Lung (tissue), 11 donors: ENCODE measurements at regions not wholly inside any gene's neighbourhood (a gene's known extent, or its start where the extent isn't known, plus 50 kb on each side); places are given as distances from the start of the nearest gene placed in this dataset.

Experiments
- ATAC-seq: fragments of 200-7000 bp; cut with Tn5 transposase; one replicate; pipeline ENCODE4 v1.9.1; 2020; ENCODE audit warnings: moderate number of reproducible peaks; ENCODE audit not compliant: insufficient read depth, low FRiP score
- DNase-seq, 3 donors: peaks; one replicate each; pipeline ENCODE4 v3.0.0-alpha.2; 2013 to 2017
- H3K27ac ChIP-seq, 2 donors: one replicate each; pipeline ENCODE4 v1.5.1; 2013; ENCODE audit warnings: mild to moderate bottlenecking in 2 of 2, moderate library complexity in 2 of 2, control low read depth in 1 of 2, inconsistent platforms in 1 of 2, low read depth in 1 of 2, low read length in 1 of 2
- H3K27me3 ChIP-seq, 3 donors: one replicate each; pipeline ENCODE4 v1.5.1; 2013; ENCODE audit warnings: low read length in 2 of 3; ENCODE audit not compliant: control insufficient read depth in 3 of 3, insufficient read depth in 3 of 3
- H3K36me3 ChIP-seq, 4 donors: one replicate each; pipeline ENCODE4 v1.5.1; 2013; ENCODE audit warnings: low read length in 4 of 4, mild to moderate bottlenecking in 1 of 4, moderate library complexity in 1 of 4; ENCODE audit not compliant: control insufficient read depth in 4 of 4, insufficient read depth in 4 of 4
- H3K4me1 ChIP-seq, 5 donors: one replicate each; pipeline ENCODE4 v1.5.1; 2013; ENCODE audit warnings: low read length in 5 of 5, mild to moderate bottlenecking in 2 of 5, moderate library complexity in 1 of 5; ENCODE audit not compliant: control insufficient read depth in 5 of 5, insufficient read depth in 5 of 5
- H3K4me3 ChIP-seq: one replicate; pipeline ENCODE4 v1.5.1; 2013; ENCODE audit warnings: mild to moderate bottlenecking, control low read depth, moderate library complexity
- H3K9ac ChIP-seq, 2 donors: one replicate each; pipeline ENCODE4 v1.5.1; 2013; ENCODE audit warnings: low read length in 2 of 2, control low read depth in 1 of 2; ENCODE audit not compliant: insufficient read depth in 1 of 2
- H3K9me3 ChIP-seq, 4 donors: one replicate each; pipeline ENCODE4 v1.5.1; 2013; ENCODE audit warnings: low read length in 3 of 4, mild to moderate bottlenecking in 1 of 4, moderate library complexity in 1 of 4; ENCODE audit not compliant: control insufficient read depth in 4 of 4, insufficient read depth in 3 of 4
- WGBS, 2 donors: extraction: QIAGEN DNeasy Blood & Tissue Kit; methylation state at CpG; one replicate each; pipeline ENCODE4 v1.1.7; 2013; 5-methylcytosine and 5-hydroxymethylcytosine counted together
- TF ChIP-seq, protein P1 (sequence below): IDR thresholded peaks from 2 replicates; pipeline ENCODE4 v1.5.1; 2012; ENCODE audit warnings: mild to moderate bottlenecking; ENCODE audit errors: control extremely low read depth, extremely low read depth
- donor health status: control.
- donor health status: control.
- donor health status: Bipolar disorder and iron deficiency.
- donor health status: healthy.
- donor health status: DM: yes; HTN: yes; CAD: no.

DNA sequence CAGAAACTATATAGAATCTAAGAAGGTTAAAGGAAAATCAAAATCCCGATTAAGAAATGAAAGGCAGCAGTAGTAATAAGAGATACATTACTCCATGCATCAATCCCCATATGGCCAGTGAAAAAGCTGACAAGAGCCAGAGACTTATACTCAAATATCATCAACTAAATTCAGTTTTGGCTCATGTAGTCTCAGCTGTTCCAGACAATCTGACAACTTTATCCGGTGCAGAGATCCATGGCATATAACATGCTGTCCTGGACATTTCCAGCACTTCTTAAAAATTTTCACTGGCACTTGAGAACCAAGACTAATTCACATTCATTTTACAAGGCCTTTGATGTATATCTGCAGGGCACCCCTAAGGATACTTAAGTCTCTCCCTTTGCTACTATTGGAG, 255.7 kb upstream of the KLHL1 start:
- DNase-seq (no peak), ATAC-seq (no peak)
- H3K9ac ChIP-seq = no peak overlapping the region
- 84 to 90% methylated on average over 2 of the region's 2 CpGs for WGBS, 2 donors
- H3K36me3 ChIP-seq = no peaks in the 10 kb centered on the region
- no peak overlapping the region for H3K27ac ChIP-seq
- TF ChIP-seq, protein P1, sequence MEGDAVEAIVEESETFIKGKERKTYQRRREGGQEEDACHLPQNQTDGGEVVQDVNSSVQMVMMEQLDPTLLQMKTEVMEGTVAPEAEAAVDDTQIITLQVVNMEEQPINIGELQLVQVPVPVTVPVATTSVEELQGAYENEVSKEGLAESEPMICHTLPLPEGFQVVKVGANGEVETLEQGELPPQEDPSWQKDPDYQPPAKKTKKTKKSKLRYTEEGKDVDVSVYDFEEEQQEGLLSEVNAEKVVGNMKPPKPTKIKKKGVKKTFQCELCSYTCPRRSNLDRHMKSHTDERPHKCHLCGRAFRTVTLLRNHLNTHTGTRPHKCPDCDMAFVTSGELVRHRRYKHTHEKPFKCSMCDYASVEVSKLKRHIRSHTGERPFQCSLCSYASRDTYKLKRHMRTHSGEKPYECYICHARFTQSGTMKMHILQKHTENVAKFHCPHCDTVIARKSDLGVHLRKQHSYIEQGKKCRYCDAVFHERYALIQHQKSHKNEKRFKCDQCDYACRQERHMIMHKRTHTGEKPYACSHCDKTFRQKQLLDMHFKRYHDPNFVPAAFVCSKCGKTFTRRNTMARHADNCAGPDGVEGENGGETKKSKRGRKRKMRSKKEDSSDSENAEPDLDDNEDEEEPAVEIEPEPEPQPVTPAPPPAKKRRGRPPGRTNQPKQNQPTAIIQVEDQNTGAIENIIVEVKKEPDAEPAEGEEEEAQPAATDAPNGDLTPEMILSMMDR = no peak
- no peaks in the 10 kb centered on the region for H3K4me1 ChIP-seq
- H3K9me3 ChIP-seq = no peaks in the 10 kb centered on the region
- H3K4me3 ChIP-seq = no peak overlapping the region
- no peaks in the 10 kb centered on the region for H3K27me3 ChIP-seq

- no peak overlapping the region for H3K4me3 ChIP-seq
- WGBS, 2 donors = 63 to 65% methylated on average over 5 of the region's 5 CpGs
- TF ChIP-seq, protein P1 = no peak
Observed at GRCh38 chr13:70362820-70363570, 254.7 kb upstream of the KLHL1 start.

DNA sequence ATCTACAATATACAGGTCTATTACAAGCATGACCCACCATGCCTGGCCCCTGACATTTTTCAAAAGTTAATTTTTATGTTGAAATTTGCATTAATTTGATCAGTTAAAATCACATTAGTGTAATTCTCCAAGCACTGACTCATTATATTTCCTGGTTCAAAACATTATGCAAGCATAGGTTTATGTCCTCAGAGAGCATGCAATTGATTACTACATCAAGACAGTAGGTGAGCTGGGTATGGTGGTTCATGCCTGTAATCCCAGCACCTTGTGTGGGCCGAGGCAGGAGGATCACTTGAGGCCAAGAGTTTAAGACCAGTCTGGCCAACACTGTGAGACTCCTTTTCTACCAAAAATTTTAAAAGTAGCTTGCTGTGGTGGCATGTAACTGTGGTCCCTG, 248.8 kb upstream of the KLHL1 start:
- no peak overlapping the region for H3K9ac ChIP-seq
- H3K4me1 ChIP-seq = no peaks in the 10 kb centered on the region
- DNase-seq = no peak
- no peaks in the 10 kb centered on the region for H3K36me3 ChIP-seq
- no peak for ATAC-seq
- no peaks in the 10 kb centered on the region for H3K9me3 ChIP-seq
- H3K4me3 ChIP-seq = no peak overlapping the region
- H3K27me3 ChIP-seq = no peaks in the 10 kb centered on the region
- no peak overlapping the region for H3K27ac ChIP-seq
- TF ChIP-seq, protein P1 = no peak
- WGBS, 2 donors = 81 to 90% methylated on average over 1 of the region's 1 CpG

More at GRCh38 chr13:70362820-70363570, 254.7 kb upstream of the KLHL1 start:
- Histone ChIP-seq H3K4me1 (no peaks in the 10 kb centered on the region), H3K9me3 (no peaks in the 10 kb centered on the region), H3K27me3 (no peaks in the 10 kb centered on the region), H3K9ac (no peak overlapping the region), H3K36me3 (no peaks in the 10 kb centered on the region), H3K27ac (no peak overlapping the region)
- ATAC-seq (no peak), DNase-seq (no peak)

DNA sequence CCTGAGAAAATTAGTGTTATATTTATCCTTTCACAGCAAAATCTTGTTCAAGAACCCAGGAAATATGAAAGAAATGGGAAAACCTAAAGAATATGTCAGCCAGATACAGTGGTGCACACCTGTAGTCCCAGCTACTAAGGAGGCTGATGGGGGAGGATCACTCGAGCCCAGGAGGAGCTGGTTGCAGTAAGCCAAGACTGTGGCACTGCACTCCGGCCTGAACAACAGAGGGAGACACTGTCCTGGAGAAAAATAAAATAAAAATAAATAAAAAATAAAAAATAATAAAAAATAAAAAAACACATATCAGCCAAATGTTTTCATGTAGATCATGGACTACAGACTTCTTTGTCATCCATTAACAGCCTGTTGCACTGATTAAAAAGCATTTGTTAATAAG, 244.8 kb upstream of the KLHL1 start:
- ATAC-seq = no peak
- DNase-seq = no peak
- no peaks in the 10 kb centered on the region for H3K27me3 ChIP-seq

More for the DNA sequence above, 244.8 kb upstream of the KLHL1 start:
- WGBS, 2 donors = 30 to 52% methylated on average over 2 of the region's 2 CpGs
- Histone ChIP-seq H3K36me3 (no peaks in the 10 kb centered on the region), H3K9me3 (no peaks in the 10 kb centered on the region), H3K4me3 (no peak overlapping the region), H3K9ac (no peak overlapping the region), H3K4me1 (no peaks in the 10 kb centered on the region), H3K27ac (no peak overlapping the region)
- TF ChIP-seq, protein P1 = no peak
